Tibial nerve (tissue), 4 donors: ENCODE measurements at regions not wholly inside any gene's neighbourhood (a gene's known extent, or its start where the extent isn't known, plus 50 kb on each side); places are given as distances from the start of the nearest gene placed in this dataset.

ENCODE experiments used
- DNase-seq, 2 donors: peaks; one replicate each; pipeline ENCODE4 v3.0.0-alpha.2; 2019; ENCODE audit warnings: low spot score in 2 of 2
- H3K27ac ChIP-seq, 4 donors: fragments of 200-600 bp; sonication (generic) in 3 of 4; one replicate each; pipeline ENCODE4 v1.5.1; 2017 to 2019; ENCODE audit warnings: mild to moderate bottlenecking in 1 of 4
- H3K27me3 ChIP-seq, 2 donors: fragments of 200-600 bp; sonication (generic) in 1 of 2; one replicate each; pipeline versions ENCODE4 v1.5.1 to v1.6.0; 2017 to 2019
- H3K36me3 ChIP-seq, 3 donors: fragments of 200-600 bp; sonication (generic); one replicate each; pipeline ENCODE4 v1.5.1; 2018 to 2019
- H3K4me1 ChIP-seq, 4 donors: fragments of 200-600 bp; sonication (generic) in 3 of 4; one replicate each; pipeline ENCODE4 v1.5.1; 2017 to 2019
- H3K4me3 ChIP-seq, 4 donors: fragments of 200-600 bp; sonication (generic) in 3 of 4; one replicate each; pipeline ENCODE4 v1.5.1; 2017 to 2019; ENCODE audit warnings: mild to moderate bottlenecking in 1 of 4, moderate library complexity in 1 of 4
- H3K9me3 ChIP-seq, 4 donors: fragments of 200-600 bp; sonication (generic) in 3 of 4; one replicate each; pipeline ENCODE4 v1.5.1; 2017 to 2019
- CTCF ChIP-seq, 5 experiments: fragments of 200-600 bp in 3 of 5; fragments of 450-650 bp in 2 of 5; sonication (generic) in 3 of 5; IDR thresholded peaks; one replicate each; pipeline ENCODE4 v1.5.1; 2016 to 2019; ENCODE audit warnings: antibody characterized with exemption in 5 of 5, mild to moderate bottlenecking in 3 of 5, moderate library complexity in 2 of 5
- EP300 ChIP-seq, 2 donors: sonication (generic); formaldehyde crosslinking; IDR thresholded peaks; one replicate each; pipeline ENCODE4 v1.6.1; 2017; ENCODE audit warnings: antibody characterized with exemption in 2 of 2, mild to moderate bottlenecking in 1 of 2
- POLR2A ChIP-seq, 2 donors: fragments of 450-650 bp; IDR thresholded peaks; one replicate each; pipeline ENCODE4 v1.6.1; 2017; ENCODE audit warnings: antibody characterized with exemption in 2 of 2, mild to moderate bottlenecking in 2 of 2, moderate library complexity in 2 of 2
- WGBS, 2 donors: methylation state at CpG; one replicate each; pipeline ENCODE4 v1.1.5; 2018; 5-methylcytosine and 5-hydroxymethylcytosine counted together

GRCh38 chr2:52336951-52337350 is 1305.0 kb upstream of the NRXN1 start:
- Histone ChIP-seq H3K4me3 (no peak overlapping the region), H3K9me3 (no peaks in the 10 kb centered on the region), H3K4me1 (peaks cover 0 to 15% (median 3%) of the 10 kb centered on the region in 4 donors), H3K27me3 (no peaks in the 10 kb centered on the region), H3K27ac (no peak overlapping the region), H3K36me3 (no peaks in the 10 kb centered on the region)
- DNase-seq: no peak
- WGBS, 2 donors: 71 to 72% methylated on average over 2 of the region's 2 CpGs
- no peak for TF ChIP-seq POLR2A (IDR thresholded peaks at IDR 0.05)
- TF ChIP-seq EP300 (IDR thresholded peaks at IDR 0.05): no peak
- no peak for TF ChIP-seq CTCF (IDR thresholded peaks at IDR 0.05)

- H3K27me3 ChIP-seq: no peaks in the 10 kb centered on the region
- no peak for TF ChIP-seq POLR2A (IDR thresholded peaks at IDR 0.05)
- no peak for TF ChIP-seq CTCF (IDR thresholded peaks at IDR 0.05)
- TF ChIP-seq EP300 (IDR thresholded peaks at IDR 0.05): no peak
- peaks cover 0 to 12% (median 3%) of the 10 kb centered on the region in 4 donors for H3K4me1 ChIP-seq
- no peak overlapping the region for H3K4me3 ChIP-seq
- DNase-seq: no peak
- 55 to 58% methylated on average over 1 of the region's 1 CpG for WGBS, 2 donors
- H3K27ac ChIP-seq: no peak overlapping the region
- no peaks in the 10 kb centered on the region for H3K36me3 ChIP-seq
- H3K9me3 ChIP-seq: no peaks in the 10 kb centered on the region
Measured at GRCh38 chr2:52335727-52336126, 1303.8 kb upstream of the NRXN1 start.

DNA sequence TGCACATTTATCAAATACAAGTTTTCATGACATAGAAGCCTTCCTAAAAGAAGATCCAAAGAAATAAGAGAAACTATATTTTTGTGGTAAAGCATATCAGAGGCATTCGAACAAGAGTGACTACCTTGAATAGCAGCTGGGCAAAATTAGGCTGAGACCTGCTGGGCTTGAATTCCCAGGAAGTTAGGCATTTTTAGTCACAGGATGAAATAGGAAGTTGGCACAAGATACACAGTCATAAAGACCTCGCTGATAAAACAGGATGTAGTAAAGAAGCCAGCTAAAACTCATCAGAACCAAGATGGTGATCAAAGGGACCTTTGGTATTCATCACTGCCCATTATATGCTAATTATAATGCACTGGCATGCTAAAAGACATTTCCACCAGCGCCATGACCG is 1302.3 kb upstream of the NRXN1 start:
- no peak for TF ChIP-seq EP300 (IDR thresholded peaks at IDR 0.05)
- Histone ChIP-seq H3K4me3 (no peak overlapping the region), H3K27ac (no peak overlapping the region), H3K27me3 (no peaks in the 10 kb centered on the region), H3K4me1 (no peaks in the 10 kb centered on the region), H3K36me3 (no peaks in the 10 kb centered on the region), H3K9me3 (peaks cover 0 to 6% (median 0%) of the 10 kb centered on the region in 4 donors)
- no peak for DNase-seq
- 80 to 81% methylated on average over 4 of the region's 4 CpGs for WGBS, 2 donors

DNA sequence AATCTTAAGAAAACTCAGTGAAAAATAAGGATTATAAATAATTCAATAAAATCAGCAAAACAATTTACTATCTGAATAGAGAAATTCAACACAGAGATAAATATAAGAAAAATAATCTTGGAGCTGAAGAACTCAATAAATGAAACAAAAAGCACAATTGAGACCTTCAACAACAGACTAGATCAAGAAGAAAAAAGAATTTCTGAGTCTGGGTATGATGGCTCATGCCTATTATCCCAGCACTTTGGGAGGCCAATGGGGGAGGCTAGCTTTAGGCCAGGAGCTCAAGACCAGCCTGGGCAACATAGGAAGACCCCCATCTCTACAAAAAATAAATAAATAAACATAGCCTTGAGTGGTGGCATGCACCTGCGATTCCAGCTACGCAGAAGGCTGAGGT is 1295.7 kb upstream of the NRXN1 start:
- WGBS, 2 donors: 100% methylated on average over 2 of the region's 2 CpGs
- Histone ChIP-seq H3K4me3 (no peak overlapping the region), H3K36me3 (no peaks in the 10 kb centered on the region), H3K27ac (no peak overlapping the region), H3K27me3 (no peaks in the 10 kb centered on the region), H3K9me3 (peaks cover 0 to 36% (median 10%) of the 10 kb centered on the region in 4 donors), H3K4me1 (no peaks in the 10 kb centered on the region)
- TF ChIP-seq POLR2A (IDR thresholded peaks at IDR 0.05) (no peak), EP300 (IDR thresholded peaks at IDR 0.05) (no peak), CTCF (IDR thresholded peaks at IDR 0.05) (no peak)
- DNase-seq: no peak

DNA sequence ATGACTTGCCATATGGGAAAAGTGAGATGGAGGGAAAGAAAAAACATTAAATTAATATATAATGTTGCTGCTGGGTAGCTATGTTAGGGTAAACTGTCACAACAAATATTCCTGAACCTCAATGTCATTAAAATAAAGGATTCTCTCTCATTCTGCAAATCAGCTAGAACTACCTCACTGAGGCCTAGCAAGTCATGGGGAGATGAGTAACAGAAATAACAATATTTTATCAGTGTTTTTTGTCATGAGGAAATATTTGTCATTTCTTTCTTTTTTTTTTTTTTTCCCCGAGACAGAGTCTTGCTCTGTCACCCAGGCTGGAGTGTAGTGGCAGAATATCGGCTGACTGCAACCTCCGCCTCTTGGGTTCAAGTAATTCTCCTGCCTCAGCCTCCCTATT is 1282.3 kb upstream of the NRXN1 start:
- Histone ChIP-seq H3K27ac (no peak overlapping the region), H3K4me3 (no peak overlapping the region), H3K4me1 (no peaks in the 10 kb centered on the region), H3K9me3 (no peaks in the 10 kb centered on the region), H3K27me3 (no peaks in the 10 kb centered on the region), H3K36me3 (no peaks in the 10 kb centered on the region)
- TF ChIP-seq POLR2A (IDR thresholded peaks at IDR 0.05) (no peak), CTCF (IDR thresholded peaks at IDR 0.05) (no peak), EP300 (IDR thresholded peaks at IDR 0.05) (no peak)
- no peak for DNase-seq
- WGBS, 2 donors: 98 to 100% methylated on average over 3 of the region's 3 CpGs

GRCh38 chr2:52312486-52312885 is 1280.6 kb upstream of the NRXN1 start:
- TF ChIP-seq POLR2A (IDR thresholded peaks at IDR 0.05) (no peak), EP300 (IDR thresholded peaks at IDR 0.05) (no peak), CTCF (IDR thresholded peaks at IDR 0.05) (no peak)
- no peaks in the 10 kb centered on the region for H3K4me1 ChIP-seq
- DNase-seq: no peak
- 44 to 52% methylated on average over 2 of the region's 2 CpGs for WGBS, 2 donors
- no peaks in the 10 kb centered on the region for H3K9me3 ChIP-seq
- H3K27ac ChIP-seq: no peak overlapping the region
- no peaks in the 10 kb centered on the region for H3K36me3 ChIP-seq
- H3K27me3 ChIP-seq: no peaks in the 10 kb centered on the region
- no peak overlapping the region for H3K4me3 ChIP-seq
